Nucleus accumbens (tissue), 56 donors: ENCODE measurements at regions not wholly inside any gene's neighbourhood (a gene's known extent, or its start where the extent isn't known, plus 50 kb on each side); places are given as distances from the start of the nearest gene placed in this dataset.
"Not testable (repeated sequence)": the region's sequence is repeated elsewhere in the genome, so short reads cannot be mapped to it uniquely, and the experiment has no call there.

ENCODE experiments used
- DNase-seq, 56 donors: peaks; one replicate each; lab custom pipeline; 2025; lab: John Stamatoyannopoulos, UW

DNA sequence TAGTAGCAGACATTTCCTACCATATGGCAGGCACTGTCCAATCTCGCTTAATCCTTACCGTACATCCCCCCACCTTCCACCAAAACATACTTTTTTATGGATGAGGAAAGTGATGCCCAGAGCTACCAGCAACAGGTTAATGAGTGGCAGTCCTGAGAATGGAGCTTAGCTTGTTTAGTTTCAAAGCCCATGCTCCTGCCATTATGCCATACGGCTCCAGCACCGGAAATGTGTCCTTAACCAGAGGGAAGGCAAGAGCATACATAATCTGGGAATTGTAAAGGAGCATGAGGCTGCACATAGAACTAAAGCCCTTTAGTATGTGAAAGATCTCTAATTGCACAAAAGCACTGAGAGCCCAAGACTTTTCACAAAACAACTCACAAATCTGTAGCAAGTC is 155.9 kb upstream of the PHYHIPL start:
- DNase-seq = no peak

DNA sequence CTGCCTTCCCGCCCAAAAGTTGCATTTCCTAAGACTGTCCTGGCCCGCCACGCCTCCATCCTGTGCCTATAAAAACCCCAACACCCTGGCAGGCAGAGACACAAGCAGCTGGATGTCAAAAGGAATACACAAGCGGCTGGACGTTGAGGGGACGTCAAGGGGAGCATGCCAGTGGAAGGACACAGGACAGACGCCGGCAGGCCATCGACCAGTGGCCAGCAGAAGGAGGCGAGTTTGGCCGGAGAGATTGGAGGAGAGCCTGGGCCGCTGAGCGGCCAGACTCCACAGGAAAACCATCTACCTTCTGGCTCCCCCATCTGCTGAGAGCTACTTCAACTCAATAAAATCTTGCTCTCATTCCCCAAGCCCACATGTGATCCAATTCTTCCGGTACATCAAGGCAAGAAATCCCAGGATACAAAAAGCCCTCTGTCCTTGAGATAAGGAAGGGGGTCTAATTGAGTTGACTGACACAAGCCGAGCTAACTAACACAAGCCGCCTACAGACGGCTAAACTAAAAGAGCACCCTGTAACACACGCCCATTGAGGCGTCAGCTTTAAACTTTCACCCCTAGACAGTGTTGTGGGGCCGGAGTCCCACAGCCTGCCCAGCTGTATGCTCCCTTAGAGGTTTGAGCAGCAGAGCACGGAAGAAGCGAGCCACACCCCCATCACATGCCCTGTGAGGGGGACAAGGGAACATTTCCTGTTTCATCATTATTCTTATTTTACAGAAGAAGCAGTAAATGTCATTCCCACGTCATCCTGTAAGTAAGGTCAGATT is 150.3 kb upstream of the PHYHIPL start:
- DNase-seq = no peak

DNA sequence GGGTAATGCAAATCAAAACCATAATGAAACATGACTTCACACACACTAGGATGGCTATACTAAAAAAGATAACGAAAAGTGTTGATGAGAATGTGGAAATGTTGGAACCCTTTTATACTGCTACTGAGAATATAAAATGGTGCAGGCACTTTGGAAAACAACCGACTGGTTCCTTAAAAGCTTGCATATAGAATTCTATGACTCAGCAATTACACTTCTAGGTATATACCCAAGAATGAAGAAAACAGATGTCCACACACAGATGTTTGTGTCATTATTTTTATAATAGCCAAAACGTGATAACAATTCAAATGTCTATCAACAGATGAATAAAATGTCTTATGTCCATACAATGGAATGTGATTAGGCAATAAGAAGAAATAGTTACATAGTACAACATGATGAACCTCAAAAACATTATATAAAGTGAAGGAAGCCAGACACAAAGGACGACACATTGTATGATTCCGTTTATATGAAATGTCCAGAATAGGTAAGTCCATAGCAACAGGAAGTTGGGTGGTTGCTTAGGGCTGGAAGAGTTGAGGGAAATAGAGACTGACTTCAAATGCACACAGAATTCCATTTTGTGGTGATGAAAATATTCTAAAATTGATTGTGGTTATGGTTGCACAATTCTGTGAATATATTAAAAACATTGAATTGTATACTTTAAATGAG is 148.3 kb upstream of the PHYHIPL start:
- DNase-seq = no peak

DNA sequence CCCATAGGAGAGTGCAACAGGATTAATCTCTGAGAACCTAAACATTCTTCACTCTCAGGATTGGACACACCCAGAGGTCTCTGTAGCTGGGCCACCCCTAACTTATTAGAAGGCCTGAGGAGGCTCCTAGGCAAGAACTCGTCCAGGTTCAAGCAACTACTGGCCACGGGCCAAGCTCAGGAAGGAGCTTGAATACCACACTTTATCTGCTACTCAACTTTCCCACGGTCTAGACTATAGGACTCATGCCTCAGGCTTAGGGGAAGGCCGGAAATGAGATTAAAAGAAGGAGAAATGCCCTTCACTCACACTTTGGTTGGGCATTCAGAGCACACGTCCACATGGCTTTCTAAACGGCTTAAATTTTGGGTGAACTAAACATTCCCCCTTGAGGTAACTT is 142.8 kb upstream of the PHYHIPL start:
- DNase-seq = no peak

DNA sequence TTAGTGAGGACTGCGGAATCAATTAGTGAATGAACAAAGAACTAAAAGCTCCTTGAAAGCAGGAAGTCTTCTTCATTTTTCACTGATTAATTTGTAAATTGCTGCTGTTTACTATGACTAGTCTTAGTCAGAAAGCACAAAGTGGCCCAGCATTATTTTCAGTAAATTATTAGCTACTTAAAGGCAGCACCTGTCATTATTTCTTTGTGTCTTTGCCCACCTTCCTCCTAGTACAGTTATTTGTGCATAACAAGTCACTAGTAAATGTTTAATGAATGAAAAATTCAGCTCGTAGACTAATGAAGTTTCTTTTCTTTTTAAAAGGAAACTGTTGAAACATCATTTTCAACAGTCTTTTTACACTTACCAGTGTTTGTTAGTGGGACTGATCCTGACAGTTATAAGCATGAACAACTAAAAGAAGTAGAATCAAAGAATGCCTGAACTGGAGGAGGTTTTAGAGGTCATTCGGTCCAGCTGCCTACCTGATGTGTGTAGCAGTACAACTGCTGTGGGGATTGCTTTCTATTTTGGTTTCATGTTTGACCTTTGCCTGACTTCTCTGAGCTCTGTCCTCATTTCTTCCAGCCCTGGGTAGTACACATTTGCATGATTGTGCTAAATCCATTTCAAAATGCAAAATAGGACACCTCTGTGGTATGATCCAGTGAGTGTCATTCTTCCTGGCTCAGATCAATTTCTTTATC is 140.0 kb upstream of the PHYHIPL start:
- DNase-seq = no peak

DNA sequence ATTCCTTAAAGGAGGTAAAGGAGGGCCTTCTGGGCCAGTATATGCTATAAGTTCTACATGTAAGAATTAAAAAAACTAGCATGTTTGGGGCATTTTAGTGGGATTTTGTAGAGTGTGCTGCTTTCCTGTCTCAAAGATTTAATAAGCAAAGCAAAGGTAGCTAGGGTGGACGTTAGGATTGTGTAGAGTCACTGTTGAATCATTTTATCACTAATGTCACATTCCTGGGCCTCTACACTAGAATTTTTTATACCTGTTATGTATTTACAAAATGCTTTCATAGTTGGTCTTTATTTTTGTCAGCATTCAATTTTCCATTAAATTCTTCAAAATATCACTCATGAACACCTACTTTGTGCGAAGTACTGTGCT is 139.4 kb upstream of the PHYHIPL start:
- no peak for DNase-seq

DNA sequence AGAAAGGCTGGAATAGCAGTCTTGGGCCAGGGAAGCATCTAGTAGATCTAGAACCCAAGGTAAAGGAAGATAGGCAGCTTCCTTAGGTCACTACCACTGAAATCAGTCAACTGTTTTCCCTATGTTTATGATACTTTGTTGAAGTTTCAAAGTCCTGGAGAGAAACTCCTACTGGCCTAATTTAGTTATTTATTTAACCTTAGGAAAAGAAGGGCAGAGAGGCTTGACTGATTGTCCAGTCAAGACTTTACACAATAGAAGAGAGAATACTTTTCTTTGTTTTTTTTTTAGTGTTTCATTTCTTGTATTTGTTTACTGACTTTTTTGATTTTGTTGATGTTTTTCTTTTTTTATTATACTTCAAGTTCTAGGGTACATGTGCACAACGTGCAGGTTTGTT is 138.9 kb upstream of the PHYHIPL start:
- DNase-seq = no peak

DNA sequence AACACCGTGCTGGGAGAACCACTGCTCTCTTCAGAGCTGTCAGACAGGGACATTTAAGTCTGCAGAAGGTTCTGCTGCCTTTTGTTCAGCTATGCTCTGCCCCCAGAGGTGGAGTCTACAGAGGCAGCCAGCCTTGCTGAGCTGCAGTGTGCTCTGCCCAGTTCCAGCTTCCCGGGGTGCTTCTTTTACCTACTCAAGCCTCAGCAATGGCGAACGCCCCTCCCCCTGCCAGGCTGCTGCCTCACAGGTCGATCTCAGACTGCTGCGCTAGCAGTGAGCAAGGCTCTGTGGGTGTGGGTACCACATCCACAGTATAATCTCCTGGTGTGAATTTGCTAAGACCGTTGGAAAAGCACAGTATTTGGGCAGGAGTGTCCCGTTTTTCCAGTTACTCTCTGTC is 133.1 kb upstream of the PHYHIPL start:
- not testable (repeated sequence) for DNase-seq

DNA sequence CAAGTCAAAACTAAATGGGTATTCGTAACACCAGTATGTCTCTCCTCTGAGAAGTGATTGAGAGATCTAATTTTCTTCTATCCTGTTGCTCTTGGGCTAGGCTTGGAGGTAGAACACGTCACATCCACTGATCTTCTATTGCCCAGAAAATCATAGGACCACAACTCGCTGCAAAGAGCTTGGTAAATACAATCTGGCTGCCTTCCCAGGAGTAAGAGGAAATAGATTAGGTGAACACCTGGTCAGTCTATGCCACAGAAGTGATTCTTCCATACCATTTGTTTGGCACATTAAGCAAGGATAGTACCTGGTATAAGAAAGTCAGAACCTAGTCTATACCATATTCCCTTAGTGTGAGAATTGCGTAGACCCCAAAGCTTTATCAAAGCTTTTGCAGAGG is 129.3 kb upstream of the PHYHIPL start:
- no peak for DNase-seq

DNA sequence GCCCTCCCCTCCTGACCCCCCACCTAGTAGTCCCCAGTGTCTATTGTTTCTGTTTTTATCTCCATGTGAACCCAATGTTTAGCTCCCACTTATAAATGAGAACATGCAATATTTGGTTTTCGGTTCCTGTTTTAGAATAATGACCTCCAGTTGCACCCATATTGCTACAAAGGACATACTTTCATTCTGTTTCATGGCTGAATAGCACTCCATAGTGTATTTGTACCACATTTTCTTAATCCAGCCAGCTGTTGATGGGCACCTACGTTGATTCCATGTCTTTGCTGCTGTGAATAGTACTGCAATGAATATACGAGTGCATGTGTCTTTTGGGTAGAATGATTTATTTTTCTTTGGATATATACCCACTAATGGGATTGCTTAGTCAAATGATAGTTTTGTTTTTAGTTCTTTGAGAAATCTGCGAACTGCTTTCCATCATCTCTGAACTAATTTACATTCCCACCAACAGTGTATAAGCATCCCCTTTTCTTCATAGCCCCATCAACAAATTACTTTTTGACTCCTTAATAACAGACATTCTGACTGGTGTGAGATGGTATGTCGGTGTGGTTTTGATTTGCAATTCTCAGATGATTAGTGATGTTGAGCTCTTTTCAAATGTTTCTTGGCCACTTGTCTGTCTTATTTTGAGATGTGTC is 128.4 kb upstream of the PHYHIPL start:
- DNase-seq = no peak

DNA sequence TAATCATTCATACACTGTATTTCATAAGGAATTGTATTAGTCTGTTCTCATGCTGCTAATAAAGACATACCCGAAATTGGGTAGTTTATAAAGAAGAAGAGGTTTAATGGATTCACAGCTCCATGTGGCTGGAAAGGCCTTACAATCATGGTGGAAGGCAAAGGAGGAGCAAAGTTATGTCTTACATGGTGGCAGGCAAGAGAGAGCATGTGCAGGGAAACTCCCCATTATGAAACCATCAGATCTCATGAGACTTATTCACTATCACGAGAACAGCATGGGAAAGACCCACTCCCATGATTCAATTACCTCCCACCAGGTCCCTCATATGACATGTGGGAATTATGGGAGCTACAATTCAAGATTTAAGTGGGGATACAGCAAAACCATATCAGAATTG is 122.9 kb upstream of the PHYHIPL start:
- not testable (repeated sequence) for DNase-seq

DNA sequence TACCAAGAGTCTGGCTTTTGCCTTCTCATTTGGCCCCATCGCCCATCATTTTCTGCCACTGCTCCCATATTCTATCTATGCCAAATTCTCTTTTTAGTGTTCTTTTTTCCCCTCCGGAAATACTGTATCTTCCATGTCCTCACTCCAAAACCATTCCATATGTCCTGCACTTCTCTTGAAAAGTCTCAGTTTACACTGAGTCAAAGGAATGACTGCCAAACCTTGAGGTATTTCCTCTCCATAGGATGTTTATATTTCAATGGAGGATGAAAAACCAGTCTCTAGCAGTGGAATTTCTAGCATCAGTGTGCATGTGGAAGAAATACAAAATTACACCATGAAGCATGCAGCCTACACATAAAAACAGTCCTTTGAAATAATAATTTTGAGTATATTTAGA is 121.4 kb upstream of the PHYHIPL start:
- DNase-seq = no peak

DNA sequence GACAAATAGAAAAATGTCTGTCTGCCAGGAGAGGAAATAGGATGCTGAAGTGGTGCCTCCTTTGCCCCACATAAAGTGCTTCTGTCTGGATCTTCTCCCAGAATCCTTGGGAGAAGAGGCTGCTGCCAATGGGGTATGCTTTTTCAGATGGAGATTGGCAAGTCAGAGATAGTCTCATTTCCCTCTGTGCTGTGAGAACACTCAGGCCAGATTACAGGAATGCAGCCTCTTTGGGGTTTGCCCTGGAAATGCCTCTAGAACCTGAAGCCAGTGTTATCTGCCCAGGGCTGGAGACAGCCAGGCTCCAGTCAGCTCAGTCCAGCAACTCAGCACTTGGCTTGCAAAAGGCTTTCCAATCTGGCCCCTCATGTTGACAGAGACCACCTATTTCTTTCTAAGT is 119.1 kb upstream of the PHYHIPL start:
- DNase-seq = peak in 4 of 56 donors; percentile 3 to 29 (median 18)

DNA sequence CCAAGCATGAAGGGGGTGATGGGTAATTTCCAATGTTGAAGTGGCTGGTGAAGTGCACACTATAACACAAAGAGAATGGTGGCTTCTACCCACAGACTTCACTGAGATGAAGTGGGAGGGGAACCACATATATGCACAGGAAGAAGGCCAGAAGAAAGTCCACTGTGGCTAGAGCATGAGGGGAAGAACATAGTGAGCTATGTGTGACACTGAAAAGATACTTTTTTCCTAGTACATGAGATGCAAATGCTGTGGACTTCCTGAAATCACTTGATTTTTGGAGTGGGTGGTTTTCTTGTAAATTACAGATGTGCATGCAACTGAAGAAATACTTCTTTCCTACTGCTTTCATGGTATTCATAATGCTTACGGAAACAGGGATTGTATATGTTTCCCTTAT is 115.6 kb upstream of the PHYHIPL start:
- no peak for DNase-seq

DNA sequence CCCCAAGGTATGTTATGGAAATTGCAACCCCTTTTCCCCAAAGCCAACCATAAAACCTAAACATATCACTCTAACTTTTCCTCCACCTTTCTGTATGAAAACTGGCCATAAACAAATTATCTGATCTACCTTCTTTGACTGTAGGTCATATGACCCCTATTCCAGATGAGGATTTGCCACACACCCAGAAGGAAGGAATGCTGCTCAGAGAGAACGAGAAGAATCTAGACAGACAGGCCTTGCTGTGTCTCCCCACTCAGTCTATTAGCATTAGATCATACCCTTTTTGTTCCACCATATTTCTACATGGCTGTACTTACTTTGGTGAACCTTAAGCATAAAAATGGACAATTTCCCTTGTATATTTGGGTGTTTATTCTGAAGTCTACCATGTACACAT is 113.0 kb upstream of the PHYHIPL start:
- DNase-seq = no peak

DNA sequence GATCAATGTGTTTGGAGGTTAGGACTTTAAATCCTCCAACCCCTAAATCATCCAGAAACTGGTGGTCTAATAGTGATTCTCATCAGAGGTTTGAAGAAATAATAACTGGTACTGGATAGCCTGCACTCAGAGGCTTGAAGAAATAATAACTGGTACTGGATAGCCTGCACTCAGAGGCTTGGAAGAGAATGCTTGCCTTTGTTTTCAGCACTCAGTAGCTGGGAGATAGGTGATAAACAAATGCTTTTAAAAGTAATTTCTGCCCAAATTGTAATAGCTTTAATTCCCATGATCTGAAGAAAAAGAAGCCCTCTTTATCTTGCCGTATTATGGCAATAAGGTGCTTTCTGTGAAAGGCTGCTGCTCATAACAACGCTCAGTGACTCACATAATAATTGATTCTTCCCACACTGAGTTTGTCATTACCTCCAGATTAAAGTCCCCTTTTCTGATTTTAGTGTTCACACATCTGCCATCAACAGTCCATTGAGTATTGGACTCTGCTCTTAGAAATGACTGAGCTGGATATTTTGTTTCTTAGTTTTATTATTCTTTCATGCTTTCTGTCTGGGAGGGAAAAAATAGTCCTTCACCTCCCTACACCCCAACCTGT is 112.3 kb upstream of the PHYHIPL start:
- DNase-seq = no peak

DNA sequence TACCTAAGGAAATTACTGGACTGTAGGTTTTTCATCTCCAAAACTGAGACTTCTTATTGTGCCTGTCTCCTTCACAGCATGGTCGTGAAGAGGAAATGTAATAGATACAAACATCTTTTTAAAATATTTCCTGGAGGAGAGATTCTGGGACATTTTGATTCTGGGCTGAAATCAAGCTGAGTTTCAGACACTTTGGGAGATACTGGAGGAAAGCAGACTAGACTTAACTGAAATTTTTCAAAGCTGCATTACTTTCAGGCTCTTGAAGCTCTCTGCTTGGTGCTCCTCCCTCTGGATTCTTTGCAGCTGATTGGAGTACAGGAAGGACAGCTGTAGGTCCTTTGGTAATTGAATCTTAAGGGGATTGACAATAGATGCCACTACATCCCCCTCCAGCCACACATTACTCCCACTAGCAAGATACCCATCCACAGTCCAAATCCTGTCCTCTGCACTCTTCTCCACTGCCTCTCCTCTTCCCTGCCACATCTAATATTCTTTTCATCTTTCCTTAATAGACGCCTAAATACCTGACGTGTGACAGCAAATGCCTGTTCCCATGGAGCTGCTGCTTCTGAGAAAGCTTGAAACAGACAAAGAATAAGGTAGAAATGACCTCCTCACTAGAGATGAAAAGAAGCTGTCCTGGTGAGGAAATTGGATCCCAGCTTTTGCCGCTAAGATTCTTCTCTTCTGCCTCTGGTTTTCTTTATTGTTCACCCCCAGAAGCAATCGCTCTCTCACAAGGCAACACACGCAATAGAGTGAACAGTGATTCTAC is 111.5 kb upstream of the PHYHIPL start:
- DNase-seq = peak in 3 of 56 donors; percentile 7 to 24 (median 19)

DNA sequence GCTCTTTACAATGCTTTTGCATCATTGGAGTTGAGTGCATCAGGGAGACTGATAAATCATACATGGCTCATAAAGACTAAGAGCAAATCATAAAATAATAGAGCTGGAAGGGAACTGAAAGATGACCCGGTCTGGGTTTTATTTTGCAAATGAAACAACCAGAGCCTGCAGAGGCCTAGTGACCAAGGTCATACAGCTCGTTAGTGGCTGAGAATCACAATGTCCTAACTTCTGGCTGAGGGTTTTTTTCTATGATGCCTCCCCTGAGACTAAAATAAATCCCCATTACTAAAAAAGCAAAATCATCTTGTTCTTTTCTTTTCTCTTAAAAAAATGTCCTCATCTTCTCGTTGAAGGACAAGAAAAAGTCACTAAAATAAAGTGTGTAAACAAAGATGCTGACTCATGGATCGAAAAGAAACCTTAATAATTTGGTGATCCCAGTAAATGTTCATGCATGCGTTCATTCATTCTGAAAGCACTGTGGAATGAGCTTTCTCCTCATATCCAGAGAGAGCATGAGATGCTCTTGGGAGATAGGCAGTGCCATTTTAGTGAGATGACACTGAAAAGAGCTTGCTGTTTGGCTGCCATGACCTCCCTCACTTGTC is 107.8 kb upstream of the PHYHIPL start:
- no peak for DNase-seq

DNA sequence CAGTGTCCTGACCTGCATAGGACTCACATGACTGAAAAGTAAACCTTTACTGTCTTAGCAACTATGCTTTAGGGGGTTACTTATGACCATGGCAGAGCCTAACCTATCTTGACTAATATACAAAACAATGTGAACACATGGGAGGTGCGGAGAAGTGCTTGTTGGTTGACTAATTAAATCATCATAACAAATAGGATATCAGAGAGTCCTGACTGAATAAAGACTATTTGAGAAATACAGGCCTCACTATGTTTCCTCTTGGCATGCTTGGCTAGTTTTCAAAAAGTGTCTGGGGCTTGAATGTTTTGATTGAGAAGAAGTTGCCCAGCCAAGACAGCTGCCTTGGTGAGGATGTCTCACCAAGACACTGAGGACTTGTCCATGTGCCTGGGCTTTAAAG is 104.4 kb upstream of the PHYHIPL start:
- DNase-seq = no peak
